ENCODE measurements at regions not wholly inside any gene's neighbourhood (a gene's known extent, or its start where the extent isn't known, plus 50 kb on each side); places are given as distances from the start of the nearest gene placed in this dataset.

DNA sequence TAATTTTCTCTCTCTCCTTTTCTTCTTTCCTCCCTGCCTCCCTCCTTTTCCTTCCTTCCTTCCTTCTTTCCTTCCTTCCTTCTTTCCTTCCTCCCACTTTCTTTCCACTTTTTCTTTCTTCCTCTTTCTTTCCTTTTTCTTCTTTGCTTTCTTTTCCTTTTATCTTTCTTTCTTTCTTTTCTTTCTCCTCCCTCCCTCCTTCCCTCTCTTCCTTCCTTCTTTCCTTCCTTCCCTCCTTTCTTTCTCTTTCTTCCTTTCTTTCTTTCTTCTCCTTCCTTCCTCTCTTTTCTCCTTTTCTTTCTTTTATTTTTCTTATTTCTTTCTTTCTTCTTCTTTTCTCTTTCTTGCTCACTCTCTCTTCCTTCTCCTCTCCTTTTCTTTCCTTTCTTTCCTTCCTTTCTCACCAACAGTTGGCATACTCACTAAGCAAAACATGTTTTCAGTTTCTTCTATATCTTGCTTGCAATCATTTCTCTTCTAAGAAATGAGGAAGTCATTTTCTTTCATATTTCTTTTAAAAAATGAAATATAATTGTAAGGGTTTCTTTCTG is 97.1 kb upstream of the MAF start:
- H3K4me2 ChIP-seq (ENCODE audit: low read depth, low read length, poor library complexity, severe bottlenecking) = no peak overlapping the region
- no peak overlapping the region for H3K9ac ChIP-seq (ENCODE audit: low read length)
- H4K20me1 ChIP-seq (ENCODE audit: low read depth, low read length) = no peaks in the 10 kb centered on the region
- H3F3A ChIP-seq (ENCODE audit: insufficient read depth) = no peaks in the 10 kb centered on the region
- H3K27me3 ChIP-seq (ENCODE audit: low read length) = no peaks in the 10 kb centered on the region
- H2AFZ ChIP-seq (ENCODE audit: low read depth, low read length, severe bottlenecking) = no peak overlapping the region
- H3K36me3 ChIP-seq (ENCODE audit: low read length) = no peaks in the 10 kb centered on the region
- no peak overlapping the region for H3K4me3 ChIP-seq (ENCODE audit: insufficient read depth, low read length, poor library complexity, severe bottlenecking)
- no peaks in the 10 kb centered on the region for H3K79me2 ChIP-seq (ENCODE audit: insufficient read depth, low read length)
- H3K9me2 ChIP-seq (replicated peaks; ENCODE audit: insufficient read depth, low read length) = no peaks in the 10 kb centered on the region
- TF ChIP-seq, protein P1, sequence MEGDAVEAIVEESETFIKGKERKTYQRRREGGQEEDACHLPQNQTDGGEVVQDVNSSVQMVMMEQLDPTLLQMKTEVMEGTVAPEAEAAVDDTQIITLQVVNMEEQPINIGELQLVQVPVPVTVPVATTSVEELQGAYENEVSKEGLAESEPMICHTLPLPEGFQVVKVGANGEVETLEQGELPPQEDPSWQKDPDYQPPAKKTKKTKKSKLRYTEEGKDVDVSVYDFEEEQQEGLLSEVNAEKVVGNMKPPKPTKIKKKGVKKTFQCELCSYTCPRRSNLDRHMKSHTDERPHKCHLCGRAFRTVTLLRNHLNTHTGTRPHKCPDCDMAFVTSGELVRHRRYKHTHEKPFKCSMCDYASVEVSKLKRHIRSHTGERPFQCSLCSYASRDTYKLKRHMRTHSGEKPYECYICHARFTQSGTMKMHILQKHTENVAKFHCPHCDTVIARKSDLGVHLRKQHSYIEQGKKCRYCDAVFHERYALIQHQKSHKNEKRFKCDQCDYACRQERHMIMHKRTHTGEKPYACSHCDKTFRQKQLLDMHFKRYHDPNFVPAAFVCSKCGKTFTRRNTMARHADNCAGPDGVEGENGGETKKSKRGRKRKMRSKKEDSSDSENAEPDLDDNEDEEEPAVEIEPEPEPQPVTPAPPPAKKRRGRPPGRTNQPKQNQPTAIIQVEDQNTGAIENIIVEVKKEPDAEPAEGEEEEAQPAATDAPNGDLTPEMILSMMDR (IDR thresholded peaks at IDR 0.05; ENCODE audit: insufficient read depth, low read length, poor library complexity, severe bottlenecking) = no peak
- no peak for TF ChIP-seq EZH2phosphoT487 (conservative IDR thresholded peaks at IDR 0.05; ENCODE audit: low read length)
- H3K9me3 ChIP-seq (ENCODE audit: insufficient read depth, low read length) = no peaks in the 10 kb centered on the region
- H3K27ac ChIP-seq (ENCODE audit: low read depth, low read length) = no peak overlapping the region

DNA sequence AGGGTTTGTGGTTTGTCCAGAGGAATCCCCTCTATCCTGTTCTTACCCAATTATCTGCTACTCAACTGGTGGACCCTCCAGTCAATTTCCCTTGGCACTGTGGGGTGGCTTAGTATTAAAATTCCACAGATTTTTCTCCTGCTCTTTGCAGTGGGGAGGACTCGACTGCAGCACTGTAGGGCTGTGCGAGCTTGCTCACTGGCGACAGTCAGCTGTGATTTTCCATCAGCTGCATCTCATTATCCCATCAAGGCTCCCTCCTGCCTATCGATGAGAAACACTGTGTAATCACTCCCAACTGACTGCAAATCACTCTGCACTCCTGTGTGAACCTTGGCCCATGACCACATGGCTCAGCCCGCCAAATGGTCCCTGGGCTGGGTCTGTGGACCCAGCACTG is 90.5 kb upstream of the MAF start:
- TF ChIP-seq EZH2phosphoT487 (conservative IDR thresholded peaks at IDR 0.05; ENCODE audit: low read length) = no peak
- TF ChIP-seq, protein P1 (IDR thresholded peaks at IDR 0.05; ENCODE audit: insufficient read depth, low read length, poor library complexity, severe bottlenecking) = no peak
- Histone ChIP-seq H3K9me3 (ENCODE audit: insufficient read depth, low read length) (no peaks in the 10 kb centered on the region), H3K36me3 (ENCODE audit: low read length) (no peaks in the 10 kb centered on the region), H3K27me3 (ENCODE audit: low read length) (no peaks in the 10 kb centered on the region), H3F3A (ENCODE audit: insufficient read depth) (no peaks in the 10 kb centered on the region), H3K79me2 (ENCODE audit: insufficient read depth, low read length) (no peaks in the 10 kb centered on the region), H4K20me1 (ENCODE audit: low read depth, low read length) (no peaks in the 10 kb centered on the region), H3K4me2 (ENCODE audit: low read depth, low read length, poor library complexity, severe bottlenecking) (no peak overlapping the region), H3K9ac (ENCODE audit: low read length) (no peak overlapping the region), H3K9me2 (replicated peaks; ENCODE audit: insufficient read depth, low read length) (no peaks in the 10 kb centered on the region), H2AFZ (ENCODE audit: low read depth, low read length, severe bottlenecking) (no peak overlapping the region), H3K27ac (ENCODE audit: low read depth, low read length) (no peak overlapping the region), H3K4me3 (ENCODE audit: insufficient read depth, low read length, poor library complexity, severe bottlenecking) (no peak overlapping the region)

DNA sequence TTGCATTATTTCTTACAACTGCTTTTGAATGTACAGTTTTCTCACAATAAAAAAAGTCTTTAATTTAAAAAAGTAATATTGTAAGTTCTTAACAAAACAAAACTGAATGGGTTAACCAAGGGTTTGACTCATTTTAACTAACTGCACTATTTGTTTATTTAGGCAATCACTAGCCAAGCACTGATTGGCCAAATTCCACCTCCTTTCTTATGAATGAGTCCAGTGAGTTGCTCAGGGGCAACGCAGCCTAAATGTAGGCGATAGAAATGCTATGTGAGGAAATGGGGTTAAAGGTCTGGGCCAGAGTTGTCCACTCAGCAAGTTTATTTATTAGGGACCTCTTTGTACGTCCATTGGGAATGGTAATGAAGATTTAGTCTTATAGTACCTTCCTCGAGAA is 89.6 kb upstream of the MAF start:
- no peak overlapping the region for H3K9ac ChIP-seq (ENCODE audit: low read length)
- no peak overlapping the region for H3K4me3 ChIP-seq (ENCODE audit: insufficient read depth, low read length, poor library complexity, severe bottlenecking)
- TF ChIP-seq EZH2phosphoT487 (conservative IDR thresholded peaks at IDR 0.05; ENCODE audit: low read length) = no peak
- TF ChIP-seq, protein P1 (IDR thresholded peaks at IDR 0.05; ENCODE audit: insufficient read depth, low read length, poor library complexity, severe bottlenecking) = no peak
- H3K9me3 ChIP-seq (ENCODE audit: insufficient read depth, low read length) = no peaks in the 10 kb centered on the region
- no peak overlapping the region for H3K4me2 ChIP-seq (ENCODE audit: low read depth, low read length, poor library complexity, severe bottlenecking)
- H4K20me1 ChIP-seq (ENCODE audit: low read depth, low read length) = no peaks in the 10 kb centered on the region
- H3F3A ChIP-seq (ENCODE audit: insufficient read depth) = no peaks in the 10 kb centered on the region
- H3K27ac ChIP-seq (ENCODE audit: low read depth, low read length) = no peak overlapping the region
- H3K36me3 ChIP-seq (ENCODE audit: low read length) = no peaks in the 10 kb centered on the region
- no peaks in the 10 kb centered on the region for H3K9me2 ChIP-seq (replicated peaks; ENCODE audit: insufficient read depth, low read length)
- no peak overlapping the region for H2AFZ ChIP-seq (ENCODE audit: low read depth, low read length, severe bottlenecking)
- H3K79me2 ChIP-seq (ENCODE audit: insufficient read depth, low read length) = no peaks in the 10 kb centered on the region
- no peaks in the 10 kb centered on the region for H3K27me3 ChIP-seq (ENCODE audit: low read length)

Measured in SU-DHL-6 (cell line).